IMR-90 (cell line): ENCODE measurements at regions not wholly inside any gene's neighbourhood (a gene's known extent, or its start where the extent isn't known, plus 50 kb on each side); places are given as distances from the start of the nearest gene placed in this dataset.

Source experiments
- ATAC-seq: fragments of 200-7000 bp; cut with Tn5 transposase; 2 replicates; pipeline ENCODE4 v1.9.1; 2020; ENCODE audit warnings: low read depth, mild to moderate bottlenecking, moderate library complexity
- BruUV-seq: library from RNA; stranded (reverse); fragments of 400-500 nt; replicated peaks from 2 replicates; lab custom pipeline; 2021; lab: Mats Ljungman, UMichigan
- CTCF ChIA-PET: fragments of 300-600 bp; formaldehyde crosslinking; extraction: SDS; loops from one replicate; lab custom pipeline; 2021; ENCODE audit warnings: antibody characterized with exemption; lab: Yijun Ruan, JAX
- POLR2A ChIA-PET: fragments of 300-600 bp; sonication (Branson Sonifier 250); formaldehyde crosslinking; loops from one replicate; lab custom pipeline; 2022; ENCODE audit warnings: antibody characterized with exemption; ENCODE audit not compliant: unreplicated experiment; lab: Charles Lee
- DNase-seq: peaks from one replicate; pipeline ENCODE4 v3.0.0; 2013
- H2AFZ ChIP-seq: replicated peaks from 2 replicates; pipeline ENCODE3; 2013; ENCODE audit warnings: low read length, mild to moderate bottlenecking; ENCODE audit not compliant: poor library complexity
- H2AK5ac ChIP-seq: 2 replicates; pipeline ENCODE4 v1.6.1; 2013; ENCODE audit warnings: low read depth, low read length, inconsistent platforms
- H2AK9ac ChIP-seq: replicated peaks from 2 replicates; pipeline ENCODE3; 2013; ENCODE audit warnings: mild to moderate bottlenecking, low read depth, low read length, moderate library complexity; ENCODE audit not compliant: poor library complexity
- H2BK120ac ChIP-seq: 2 replicates; pipeline ENCODE4 v1.6.1; 2013; ENCODE audit warnings: low read depth, low read length, inconsistent platforms
- H2BK15ac ChIP-seq: 3 replicates; pipeline ENCODE4 v1.6.1; 2013; ENCODE audit warnings: low read depth, low read length, inconsistent platforms
- H2BK20ac ChIP-seq: 2 replicates; pipeline ENCODE4 v1.6.1; 2013; ENCODE audit warnings: low read depth, mild to moderate bottlenecking, inconsistent platforms, low read length, moderate library complexity
- H2BK5ac ChIP-seq: 2 replicates; pipeline ENCODE4 v1.6.1; 2013; ENCODE audit warnings: mild to moderate bottlenecking, low read depth, low read length, inconsistent platforms; ENCODE audit not compliant: poor library complexity, severe bottlenecking
- H3K14ac ChIP-seq: replicated peaks from 2 replicates; pipeline ENCODE4 v1.6.1; 2013; ENCODE audit warnings: low read depth, low read length, inconsistent platforms
- H3K18ac ChIP-seq: 2 replicates; pipeline ENCODE4 v1.6.1; 2013; ENCODE audit warnings: low read depth, low read length, control low read depth
- H3K23ac ChIP-seq: 2 replicates; pipeline ENCODE4 v1.6.1; 2013; ENCODE audit warnings: low read depth, low read length, inconsistent platforms
- H3K27ac ChIP-seq: 2 replicates; pipeline ENCODE4 v1.5.1; 2013; ENCODE audit warnings: mild to moderate bottlenecking, control low read depth, low read length; ENCODE audit not compliant: insufficient read depth
- H3K27me3 ChIP-seq: 2 replicates; pipeline ENCODE4 v1.6.1; 2013; ENCODE audit warnings: low read length; ENCODE audit not compliant: control insufficient read depth, insufficient read depth
- H3K36me3 ChIP-seq: 2 replicates; pipeline ENCODE4 v1.6.1; 2013; ENCODE audit warnings: low read length, mixed read lengths; ENCODE audit not compliant: control insufficient read depth, insufficient read depth
- H3K4ac ChIP-seq: 2 replicates; pipeline ENCODE4 v1.6.1; 2013; ENCODE audit warnings: low read depth, low read length, inconsistent platforms
- H3K4me1 ChIP-seq: 2 replicates; pipeline ENCODE4 v1.6.1; 2013; ENCODE audit warnings: low read length, mixed read lengths; ENCODE audit not compliant: control insufficient read depth, insufficient read depth
- H3K4me2 ChIP-seq: 2 replicates; pipeline ENCODE4 v1.6.1; 2013; ENCODE audit warnings: low read depth, mild to moderate bottlenecking, control low read depth, low read length, moderate library complexity
- H3K4me3 ChIP-seq: 2 replicates; pipeline ENCODE4 v1.5.1; 2013; ENCODE audit warnings: low read depth, mild to moderate bottlenecking, control low read depth, low read length, moderate library complexity; ENCODE audit not compliant: insufficient read depth
- H3K56ac ChIP-seq: 2 replicates; pipeline ENCODE4 v1.6.1; 2013; ENCODE audit warnings: low read length, inconsistent platforms; ENCODE audit not compliant: insufficient read depth; ENCODE audit errors: extremely low read depth
- H3K79me1 ChIP-seq, 2 experiments: 2 replicates each; pipeline ENCODE4 v1.6.1; 2013; ENCODE audit warnings: low read length in 2 of 2, inconsistent platforms in 1 of 2, low read depth in 1 of 2
- H3K9ac ChIP-seq: 2 replicates; pipeline ENCODE4 v1.6.1; 2013; ENCODE audit warnings: low read depth, low read length, control low read depth
- H3K9me1 ChIP-seq: 2 replicates; pipeline ENCODE4 v1.6.1; 2013; ENCODE audit warnings: low read length, inconsistent platforms; ENCODE audit not compliant: insufficient read depth
- H3K9me3 ChIP-seq: 2 replicates; pipeline ENCODE4 v1.6.1; 2013; ENCODE audit warnings: low read length; ENCODE audit not compliant: control insufficient read depth, insufficient read depth
- H4K20me1 ChIP-seq: 2 replicates; pipeline ENCODE4 v1.6.1; 2013; ENCODE audit warnings: low read length, inconsistent platforms; ENCODE audit not compliant: insufficient read depth
- H4K5ac ChIP-seq: 2 replicates; pipeline ENCODE4 v1.6.1; 2013; ENCODE audit warnings: mild to moderate bottlenecking, low read depth, low read length, control low read depth
- H4K8ac ChIP-seq, 2 experiments: 2 replicates each; pipeline ENCODE4 v1.6.1; 2013; ENCODE audit warnings: low read depth in 2 of 2, low read length in 2 of 2, control low read depth in 1 of 2, inconsistent platforms in 1 of 2
- H4K91ac ChIP-seq: 2 replicates; pipeline ENCODE4 v1.6.1; 2013; ENCODE audit warnings: low read depth, low read length, inconsistent platforms; ENCODE audit not compliant: insufficient read depth
- CEBPB ChIP-seq: IDR thresholded peaks from 2 replicates; pipeline ENCODE4 v1.6.1; 2012; ENCODE audit warnings: low read depth, low read length, improper control_type of control experiment
- CHD1 ChIP-seq: IDR thresholded peaks from 2 replicates; pipeline ENCODE4 v1.6.1; 2012; ENCODE audit warnings: low read depth, low read length, improper control_type of control experiment
- CTCF ChIP-seq: conservative IDR thresholded peaks from 2 replicates; pipeline ENCODE4 v1.5.1; 2012; ENCODE audit warnings: mild to moderate bottlenecking, low read depth, low read length, improper control_type of control experiment
- FOS ChIP-seq: fragments of 150-350 bp; IDR thresholded peaks from 2 replicates; pipeline ENCODE4 v1.6.1; 2016; ENCODE audit warnings: low read depth, low read length
- MAZ ChIP-seq: IDR thresholded peaks from 2 replicates; pipeline ENCODE4 v1.6.1; 2012; ENCODE audit warnings: low read depth, mild to moderate bottlenecking, low read length, improper control_type of control experiment, moderate library complexity, borderline replicate concordance
- MXI1 ChIP-seq: IDR thresholded peaks from 2 replicates; pipeline ENCODE4 v1.6.1; 2012; ENCODE audit warnings: low read depth, mild to moderate bottlenecking, low read length, moderate library complexity, borderline replicate concordance
- NFE2L2 ChIP-seq: fragments of 150-350 bp; IDR thresholded peaks from 2 replicates; pipeline ENCODE4 v1.6.1; 2016; ENCODE audit warnings: low read depth, mild to moderate bottlenecking, low read length
- RAD21 ChIP-seq: IDR thresholded peaks from 2 replicates; pipeline ENCODE4 v1.6.1; 2012; ENCODE audit warnings: low read length, improper control_type of control experiment
- RCOR1 ChIP-seq: IDR thresholded peaks from 2 replicates; pipeline ENCODE4 v1.6.1; 2012; ENCODE audit warnings: mild to moderate bottlenecking, low read length, improper control_type of control experiment; ENCODE audit not compliant: insufficient replicate concordance
- RFX5 ChIP-seq: IDR thresholded peaks from 2 replicates; pipeline ENCODE4 v1.8.0; 2012; ENCODE audit warnings: low read depth, mild to moderate bottlenecking, low read length, moderate library complexity
- SMC3 ChIP-seq: fragments of 150-350 bp; IDR thresholded peaks from 2 replicates; pipeline ENCODE4 v1.6.1; 2016; ENCODE audit warnings: low read depth, mild to moderate bottlenecking, antibody characterized with exemption, low read length, moderate library complexity
- WGBS, 2 experiments: methylation state at CpG; one replicate each; pipeline versions ENCODE4 v1.1.5 to v1.1.7; 2013; ENCODE audit warnings: missing lambda C conversion rate in 2 of 2; ENCODE audit not compliant: insufficient read length in 1 of 2; ENCODE audit errors: extremely low coverage in 2 of 2; 5-methylcytosine and 5-hydroxymethylcytosine counted together
- dilution Hi-C: fragments of 300-500 bp; cut with HindIII; formaldehyde crosslinking; loops from one replicate; pipeline ENCODE4 v1.14.3; 2018; ENCODE audit warnings: low sequenced_read_pairs; ENCODE audit not compliant: unreplicated experiment
- in situ Hi-C: fragments of 300-500 bp; cut with MboI; formaldehyde crosslinking; loops from 3 replicates; pipeline ENCODE4 v1.14.3; 2019; ENCODE audit warnings: low sequenced_read_pairs, inconsistent platforms, mixed read lengths
- intact Hi-C: fragments of 100-400 bp; cut with micrococcal nuclease; formaldehyde crosslinking; loops from 2 replicates; pipeline ENCODE4 v1.10.0; 2022

GRCh38 chr10:24047176-24047575 lies 161.8 kb upstream of the KIAA1217 start:
- no peak overlapping the region for H4K91ac ChIP-seq
- no peak overlapping the region for H4K5ac ChIP-seq
- ChIA-PET POLR2A (no interaction called here), CTCF (no interaction called here)
- H2BK15ac ChIP-seq, result no peak overlapping the region
- H2BK120ac ChIP-seq, result no peak overlapping the region
- BruUV-seq, result no TSS peak
- TF ChIP-seq CHD1, result no peak
- TF ChIP-seq SMC3, result no peak
- TF ChIP-seq CTCF, result no peak
- TF ChIP-seq RCOR1, result no peak
- no peak for TF ChIP-seq RFX5
- no peak for TF ChIP-seq MAZ
- no peak for TF ChIP-seq FOS
- TF ChIP-seq MXI1, result no peak
- no peak for TF ChIP-seq CEBPB
- no peak for TF ChIP-seq RAD21
- no peak for TF ChIP-seq NFE2L2
- H2BK20ac ChIP-seq, result no peak overlapping the region
- H3K9me1 ChIP-seq, result no peaks in the 10 kb centered on the region
- no peak overlapping the region for H3K18ac ChIP-seq
- H2AFZ ChIP-seq, result no peak overlapping the region
- H3K27ac ChIP-seq, result no peak overlapping the region
- H3K56ac ChIP-seq, result no peak overlapping the region
- no peaks in the 10 kb centered on the region for H3K9me3 ChIP-seq
- no peak overlapping the region for H3K4me2 ChIP-seq
- no peaks in the 10 kb centered on the region for H4K20me1 ChIP-seq
- dilution Hi-C loops (no loop called here), intact Hi-C loops (no loop called here), in situ Hi-C loops (no loop called here)
- H4K8ac ChIP-seq, result no peak overlapping the region
- H2AK9ac ChIP-seq, result no peak overlapping the region
- ATAC-seq, result no peak
- H2AK5ac ChIP-seq, result no peak overlapping the region
- H3K4ac ChIP-seq, result no peak overlapping the region
- H3K27me3 ChIP-seq, result no peaks in the 10 kb centered on the region
- no CpG with 5 or more reads among the region's 1 CpG for WGBS, 2 experiments
- H3K36me3 ChIP-seq, result no peaks in the 10 kb centered on the region
- no peak overlapping the region for H2BK5ac ChIP-seq
- no peaks in the 10 kb centered on the region for H3K79me1 ChIP-seq
- H3K14ac ChIP-seq, result no peak overlapping the region
- H3K23ac ChIP-seq, result no peak overlapping the region
- H3K9ac ChIP-seq, result no peak overlapping the region
- H3K4me1 ChIP-seq, result no peaks in the 10 kb centered on the region
- no peak for DNase-seq
- no peak overlapping the region for H3K4me3 ChIP-seq
